ENCODE measurements at regions not wholly inside any gene's neighbourhood (a gene's known extent, or its start where the extent isn't known, plus 50 kb on each side); places are given as distances from the start of the nearest gene placed in this dataset.

GRCh38 chr5:107304684-107305083 lies 366.1 kb downstream of the EFNA5 start:
- DNase-seq (ENCODE audit: low spot score) = no peak
- TF ChIP-seq TAF1 (conservative IDR thresholded peaks at IDR 0.05) = no peak
- no peak for TF ChIP-seq RXRA (IDR thresholded peaks at IDR 0.05)

GRCh38 chr5:107303171-107303968 lies 367.4 kb downstream of the EFNA5 start:
- TF ChIP-seq JUND (IDR thresholded peaks at IDR 0.05) (no peak), HNF4A (conservative IDR thresholded peaks at IDR 0.05) (no peak), ATF3 (IDR thresholded peaks at IDR 0.05) (no peak), MAX (IDR thresholded peaks at IDR 0.05) (no peak), GABPA (IDR thresholded peaks at IDR 0.05 in 1 of 2, conservative IDR thresholded peaks at IDR 0.05 in 1 of 2) (no peak), TAF1 (conservative IDR thresholded peaks at IDR 0.05) (no peak), FOXA2 (IDR thresholded peaks at IDR 0.05) (no peak), FOXA1 (IDR thresholded peaks at IDR 0.05) (no peak), NR2F2 (IDR thresholded peaks at IDR 0.05) (no peak), RAD21 (IDR thresholded peaks at IDR 0.05) (no peak), HNF4G (IDR thresholded peaks at IDR 0.05) (no peak), CTCF (IDR thresholded peaks at IDR 0.05; ENCODE audit: low read depth, low read length, missing input control) (no peak)
- H3K4me3 ChIP-seq (ENCODE audit: low read depth in 1 of 3, low read length in 3 of 3) = no peak overlapping the region
- H3K9me3 ChIP-seq (ENCODE audit: control insufficient read depth in 4 of 4, low read length in 3 of 4) = no peaks in the 10 kb centered on the region
- DNase-seq (ENCODE audit: low spot score) = no peak
- H3K36me3 ChIP-seq (ENCODE audit: control insufficient read depth in 4 of 4, insufficient read depth in 3 of 4, low read depth in 1 of 4, low read length in 3 of 4) = no peaks in the 10 kb centered on the region
- H3K27me3 ChIP-seq (ENCODE audit: control insufficient read depth in 4 of 4, insufficient read depth in 4 of 4, low read length in 3 of 4) = peaks cover 0 to 2% (median 0%) of the 10 kb centered on the region in 4 donors
- H3K4me1 ChIP-seq (ENCODE audit: control insufficient read depth in 4 of 4, insufficient read depth in 4 of 4, low read length in 3 of 4) = no peaks in the 10 kb centered on the region
- H3K9ac ChIP-seq (ENCODE audit: low read depth in 1 of 2, low read length in 2 of 2) = no peak overlapping the region
- no peak overlapping the region for H3K27ac ChIP-seq (ENCODE audit: low read depth in 1 of 2, low read length in 2 of 2)
- WGBS = 93% methylated on average over 1 of the region's 1 CpG

More at GRCh38 chr5:107304684-107305083, 366.1 kb downstream of the EFNA5 start:
- no peaks in the 10 kb centered on the region for H3K36me3 ChIP-seq (ENCODE audit: control insufficient read depth in 4 of 4, insufficient read depth in 3 of 4, low read depth in 1 of 4, low read length in 3 of 4)
- H3K4me3 ChIP-seq (ENCODE audit: low read depth in 1 of 3, low read length in 3 of 3) = no peak overlapping the region
- peaks cover 0 to 2% (median 0%) of the 10 kb centered on the region in 4 donors for H3K27me3 ChIP-seq (ENCODE audit: control insufficient read depth in 4 of 4, insufficient read depth in 4 of 4, low read length in 3 of 4)
- no peak overlapping the region for H3K9ac ChIP-seq (ENCODE audit: low read depth in 1 of 2, low read length in 2 of 2)
- H3K4me1 ChIP-seq (ENCODE audit: control insufficient read depth in 4 of 4, insufficient read depth in 4 of 4, low read length in 3 of 4) = no peaks in the 10 kb centered on the region
- H3K9me3 ChIP-seq (ENCODE audit: control insufficient read depth in 4 of 4, low read length in 3 of 4) = no peaks in the 10 kb centered on the region
- no peak overlapping the region for H3K27ac ChIP-seq (ENCODE audit: low read depth in 1 of 2, low read length in 2 of 2)

- H3K27ac ChIP-seq (ENCODE audit: low read depth in 1 of 2, low read length in 2 of 2) = no peak overlapping the region
- H3K4me1 ChIP-seq (ENCODE audit: control insufficient read depth in 4 of 4, insufficient read depth in 4 of 4, low read length in 3 of 4) = no peaks in the 10 kb centered on the region
- TF ChIP-seq EGR1 (IDR thresholded peaks at IDR 0.05; ENCODE audit: low read depth in 2 of 2) (no peak), TAF1 (conservative IDR thresholded peaks at IDR 0.05) (no peak), RAD21 (IDR thresholded peaks at IDR 0.05) (no peak), ATF3 (IDR thresholded peaks at IDR 0.05) (no peak), FOXA2 (IDR thresholded peaks at IDR 0.05) (no peak), SP1 (IDR thresholded peaks at IDR 0.05) (no peak), REST (IDR thresholded peaks at IDR 0.05) (no peak), ZBTB33 (IDR thresholded peaks at IDR 0.05) (no peak), MAX (IDR thresholded peaks at IDR 0.05) (no peak), GABPA (IDR thresholded peaks at IDR 0.05 in 1 of 2, conservative IDR thresholded peaks at IDR 0.05 in 1 of 2) (no peak), RXRA (IDR thresholded peaks at IDR 0.05) (no peak), HNF4G (IDR thresholded peaks at IDR 0.05) (no peak), HNF4A (conservative IDR thresholded peaks at IDR 0.05) (no peak)
- H3K4me3 ChIP-seq (ENCODE audit: low read depth in 1 of 3, low read length in 3 of 3) = no peak overlapping the region
- DNase-seq (ENCODE audit: low spot score) = no peak
- WGBS = 95% methylated on average over 3 of the region's 3 CpGs
- no peaks in the 10 kb centered on the region for H3K9me3 ChIP-seq (ENCODE audit: control insufficient read depth in 4 of 4, low read length in 3 of 4)
- no peak overlapping the region for H3K9ac ChIP-seq (ENCODE audit: low read depth in 1 of 2, low read length in 2 of 2)
- peaks cover 0 to 2% (median 0%) of the 10 kb centered on the region in 4 donors for H3K27me3 ChIP-seq (ENCODE audit: control insufficient read depth in 4 of 4, insufficient read depth in 4 of 4, low read length in 3 of 4)
- H3K36me3 ChIP-seq (ENCODE audit: control insufficient read depth in 4 of 4, insufficient read depth in 3 of 4, low read depth in 1 of 4, low read length in 3 of 4) = no peaks in the 10 kb centered on the region
Measured at GRCh38 chr5:107302441-107302840, 368.3 kb downstream of the EFNA5 start.

Measured in liver (tissue), 8 donors.